ENCODE measurements at regions not wholly inside any gene's neighbourhood (a gene's known extent, or its start where the extent isn't known, plus 50 kb on each side); places are given as distances from the start of the nearest gene placed in this dataset.

GRCh38 chr6:150668900-150669302, 69.2 kb downstream of the PLEKHG1 start:
- no peaks in the 10 kb centered on the region for H3K9me3 ChIP-seq (ENCODE audit: control insufficient read depth in 1 of 2, insufficient read depth in 1 of 2, low read length in 2 of 2)
- no peak overlapping the region for H3K4me3 ChIP-seq (ENCODE audit: low read length)
- TF ChIP-seq, protein P1, sequence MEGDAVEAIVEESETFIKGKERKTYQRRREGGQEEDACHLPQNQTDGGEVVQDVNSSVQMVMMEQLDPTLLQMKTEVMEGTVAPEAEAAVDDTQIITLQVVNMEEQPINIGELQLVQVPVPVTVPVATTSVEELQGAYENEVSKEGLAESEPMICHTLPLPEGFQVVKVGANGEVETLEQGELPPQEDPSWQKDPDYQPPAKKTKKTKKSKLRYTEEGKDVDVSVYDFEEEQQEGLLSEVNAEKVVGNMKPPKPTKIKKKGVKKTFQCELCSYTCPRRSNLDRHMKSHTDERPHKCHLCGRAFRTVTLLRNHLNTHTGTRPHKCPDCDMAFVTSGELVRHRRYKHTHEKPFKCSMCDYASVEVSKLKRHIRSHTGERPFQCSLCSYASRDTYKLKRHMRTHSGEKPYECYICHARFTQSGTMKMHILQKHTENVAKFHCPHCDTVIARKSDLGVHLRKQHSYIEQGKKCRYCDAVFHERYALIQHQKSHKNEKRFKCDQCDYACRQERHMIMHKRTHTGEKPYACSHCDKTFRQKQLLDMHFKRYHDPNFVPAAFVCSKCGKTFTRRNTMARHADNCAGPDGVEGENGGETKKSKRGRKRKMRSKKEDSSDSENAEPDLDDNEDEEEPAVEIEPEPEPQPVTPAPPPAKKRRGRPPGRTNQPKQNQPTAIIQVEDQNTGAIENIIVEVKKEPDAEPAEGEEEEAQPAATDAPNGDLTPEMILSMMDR (IDR thresholded peaks at IDR 0.05): no peak
- no peaks in the 10 kb centered on the region for H3K36me3 Mint-ChIP-seq (ENCODE audit: low read depth)
- no peaks in the 10 kb centered on the region for H3K4me1 ChIP-seq (ENCODE audit: insufficient read depth, low read length)
- CTCF ChIA-PET: no interaction called here
- intact Hi-C loops (cut with DNase I, micrococcal nuclease): no loop called here
- ATAC-seq (ENCODE audit: poor library complexity) (no peak), DNase-seq (no peak)
- POLR2A ChIA-PET: no interaction called here
- H3K9me3 Mint-ChIP-seq: no peaks in the 10 kb centered on the region
- no peak overlapping the region for H3K27ac Mint-ChIP-seq
- H3K4me1 Mint-ChIP-seq (ENCODE audit: low read depth): peaks cover 2% of the 10 kb centered on the region
- no peak overlapping the region for H3K27ac ChIP-seq (ENCODE audit: low read depth in 1 of 2, low read length in 2 of 2)
- no peaks in the 10 kb centered on the region for H3K27me3 Mint-ChIP-seq
- no peaks in the 10 kb centered on the region for H3K27me3 ChIP-seq (ENCODE audit: control insufficient read depth in 1 of 2, insufficient read depth in 2 of 2, low read length in 2 of 2)
- no peak overlapping the region for H3K4me3 Mint-ChIP-seq
- H3K36me3 ChIP-seq (ENCODE audit: insufficient read depth, low read length): no peaks in the 10 kb centered on the region

DNA sequence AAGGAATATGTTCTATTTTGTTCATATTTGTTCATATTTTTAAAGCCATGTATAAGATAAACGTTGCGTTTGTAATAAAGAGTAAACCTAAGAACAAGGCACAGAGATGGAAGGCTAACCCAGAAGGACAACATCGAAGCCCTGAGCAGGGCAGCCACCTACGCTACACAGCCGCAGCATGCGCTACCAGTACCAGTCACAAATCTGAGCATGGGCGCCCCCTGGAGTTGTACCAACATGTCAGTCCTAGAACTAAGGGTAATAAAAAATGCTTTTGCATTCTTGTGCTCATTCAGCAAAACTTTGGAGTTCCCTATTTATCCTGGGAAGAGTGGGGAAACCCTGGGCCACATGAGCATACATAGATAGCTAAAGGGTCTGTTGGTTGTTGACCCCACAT, 70.6 kb downstream of the PLEKHG1 start:
- no peak overlapping the region for H3K4me3 Mint-ChIP-seq
- ChIA-PET POLR2A (no interaction called here), CTCF (no interaction called here)
- DNase-seq (peak in 1 of 14 experiments; percentile 3), ATAC-seq (ENCODE audit: poor library complexity) (no peak)
- H3K27ac ChIP-seq (ENCODE audit: low read depth in 1 of 2, low read length in 2 of 2): no peak overlapping the region
- intact Hi-C loops (cut with DNase I, micrococcal nuclease): no loop called here
- no peaks in the 10 kb centered on the region for H3K9me3 ChIP-seq (ENCODE audit: control insufficient read depth in 1 of 2, insufficient read depth in 1 of 2, low read length in 2 of 2)
- H3K4me1 ChIP-seq (ENCODE audit: insufficient read depth, low read length): no peaks in the 10 kb centered on the region
- H3K27ac Mint-ChIP-seq: no peak overlapping the region
- H3K4me3 ChIP-seq (ENCODE audit: low read length): no peak overlapping the region
- TF ChIP-seq, protein P1 (IDR thresholded peaks at IDR 0.05): no peak
- H3K36me3 Mint-ChIP-seq (ENCODE audit: low read depth): no peaks in the 10 kb centered on the region
- no peaks in the 10 kb centered on the region for H3K36me3 ChIP-seq (ENCODE audit: insufficient read depth, low read length)
- H3K9me3 Mint-ChIP-seq: no peaks in the 10 kb centered on the region
- H3K27me3 Mint-ChIP-seq: no peaks in the 10 kb centered on the region
- peaks cover 6% of the 10 kb centered on the region for H3K4me1 Mint-ChIP-seq (ENCODE audit: low read depth)
- H3K27me3 ChIP-seq (ENCODE audit: control insufficient read depth in 1 of 2, insufficient read depth in 2 of 2, low read length in 2 of 2): no peaks in the 10 kb centered on the region

DNA sequence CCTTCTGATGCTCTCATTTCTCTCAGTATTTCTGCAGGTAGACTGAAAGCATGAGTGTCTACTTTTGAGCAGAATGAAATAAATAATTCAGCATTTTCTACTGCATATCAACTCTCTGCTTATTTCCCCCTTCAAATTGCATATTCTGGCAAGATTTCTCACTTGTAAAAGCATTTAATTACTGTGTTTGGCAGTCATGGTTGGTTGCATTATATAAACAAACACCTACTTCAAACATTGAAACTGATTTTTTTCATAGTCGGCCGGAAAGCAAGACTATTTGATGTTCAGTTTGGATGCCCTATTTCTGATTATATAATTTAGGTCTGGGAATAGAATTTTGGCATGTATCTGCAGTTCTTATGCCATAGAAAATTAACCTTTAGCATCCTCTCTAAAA, 73.1 kb downstream of the PLEKHG1 start:
- H3K36me3 Mint-ChIP-seq (ENCODE audit: low read depth): no peaks in the 10 kb centered on the region
- no peaks in the 10 kb centered on the region for H3K27me3 Mint-ChIP-seq
- H3K4me3 Mint-ChIP-seq: no peak overlapping the region
- CTCF ChIA-PET: no interaction called here
- no peaks in the 10 kb centered on the region for H3K9me3 Mint-ChIP-seq
- DNase-seq (no peak), ATAC-seq (ENCODE audit: poor library complexity) (no peak)
- Histone ChIP-seq H3K4me1 (ENCODE audit: insufficient read depth, low read length) (no peaks in the 10 kb centered on the region), H3K27ac (ENCODE audit: low read depth in 1 of 2, low read length in 2 of 2) (no peak overlapping the region), H3K27me3 (ENCODE audit: control insufficient read depth in 1 of 2, insufficient read depth in 2 of 2, low read length in 2 of 2) (no peaks in the 10 kb centered on the region), H3K9me3 (ENCODE audit: control insufficient read depth in 1 of 2, insufficient read depth in 1 of 2, low read length in 2 of 2) (no peaks in the 10 kb centered on the region), H3K4me3 (ENCODE audit: low read length) (no peak overlapping the region), H3K36me3 (ENCODE audit: insufficient read depth, low read length) (no peaks in the 10 kb centered on the region)
- POLR2A ChIA-PET: no interaction called here
- peaks cover 6% of the 10 kb centered on the region for H3K4me1 Mint-ChIP-seq (ENCODE audit: low read depth)
- H3K27ac Mint-ChIP-seq: no peak overlapping the region
- intact Hi-C loops (cut with DNase I, micrococcal nuclease): no loop called here
- TF ChIP-seq, protein P1 (IDR thresholded peaks at IDR 0.05): no peak
